Retina (tissue), 1 donor: ENCODE measurements at regions not wholly inside any gene's neighbourhood (a gene's known extent, or its start where the extent isn't known, plus 50 kb on each side); places are given as distances from the start of the nearest gene placed in this dataset.
"Not testable (repeated sequence)": the region's sequence is repeated elsewhere in the genome, so short reads cannot be mapped to it uniquely, and the experiment has no call there.

Source experiments
- DNase-seq: peaks from one replicate; pipeline ENCODE4 v3.0.0-alpha.2; 2016

DNA sequence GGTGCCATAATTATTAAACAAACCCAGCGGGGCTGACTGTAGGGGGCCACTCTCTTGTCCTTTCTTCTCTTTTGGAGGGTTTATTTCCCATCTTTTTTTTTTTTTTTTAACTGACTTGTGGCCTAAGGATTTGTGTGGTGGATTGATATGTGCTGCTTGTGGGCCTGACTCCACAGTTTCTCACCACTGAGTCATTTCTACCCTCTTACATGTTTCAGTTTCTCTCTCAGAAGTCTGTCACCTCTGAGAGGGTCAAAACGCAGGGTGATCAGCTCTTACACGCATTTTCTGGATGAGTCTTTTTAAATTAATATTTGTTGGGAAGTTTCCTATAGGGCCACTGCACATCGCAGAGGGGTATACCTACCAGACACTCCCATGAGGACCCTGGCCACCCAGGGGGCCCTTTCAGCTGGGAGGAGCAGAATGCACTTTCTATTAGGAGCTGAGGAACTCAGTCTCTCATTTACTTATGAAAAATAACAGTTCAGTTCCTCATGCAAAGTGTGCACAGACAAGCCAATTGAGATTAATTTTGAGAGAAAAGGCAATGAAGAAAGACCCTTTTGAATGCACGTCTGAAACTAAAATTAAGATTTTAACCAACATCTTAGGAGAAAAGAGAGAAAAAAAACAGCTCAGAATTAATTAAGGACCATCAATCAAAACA is 407.9 kb downstream of the TECRL start:
- no peak for DNase-seq

DNA sequence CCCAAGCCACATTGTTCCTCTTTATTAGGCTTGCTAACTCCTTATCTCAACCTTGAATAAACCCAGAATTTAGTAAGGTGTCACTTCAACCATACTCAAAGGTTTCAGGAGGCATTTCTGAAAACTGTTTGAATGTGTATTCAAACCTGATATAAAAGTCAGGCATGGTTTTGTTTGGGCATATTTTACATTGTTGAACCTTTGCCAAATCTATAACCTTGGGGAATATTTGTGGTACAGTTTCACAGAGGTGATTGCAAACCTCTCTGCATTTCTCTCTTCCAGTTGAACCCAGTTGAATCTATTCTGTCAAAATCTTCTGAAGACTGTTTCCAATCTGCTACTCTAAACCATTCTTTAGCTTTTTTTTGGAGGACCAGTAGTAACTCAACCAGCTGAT is 409.0 kb downstream of the TECRL start:
- no peak for DNase-seq

GRCh38 chr4:63986253-63986652 is 423.0 kb downstream of the TECRL start:
- no peak for DNase-seq

- DNase-seq = no peak
Observed at GRCh38 chr4:63983224-63983623, 426.0 kb downstream of the TECRL start.

GRCh38 chr4:63965875-63966274 is 443.4 kb downstream of the TECRL start:
- DNase-seq = peak; percentile 3

- not testable (repeated sequence) for DNase-seq
Observed at GRCh38 chr4:63942706-63943286, 466.5 kb downstream of the TECRL start.

- DNase-seq = no peak
Observed at GRCh38 chr4:63937961-63938360, 471.3 kb downstream of the TECRL start.

- DNase-seq = no peak
Observed at GRCh38 chr4:63922146-63922545, 487.1 kb downstream of the TECRL start.

- no peak for DNase-seq
Observed at GRCh38 chr4:63921561-63921960, 487.7 kb downstream of the TECRL start.

GRCh38 chr4:63919636-63920365 is 489.4 kb downstream of the TECRL start:
- DNase-seq = no peak

GRCh38 chr4:63906660-63907183 is 502.5 kb downstream of the TECRL start:
- DNase-seq = peak; percentile 28

GRCh38 chr4:63904201-63904600 is 505.0 kb downstream of the TECRL start:
- no peak for DNase-seq

DNA sequence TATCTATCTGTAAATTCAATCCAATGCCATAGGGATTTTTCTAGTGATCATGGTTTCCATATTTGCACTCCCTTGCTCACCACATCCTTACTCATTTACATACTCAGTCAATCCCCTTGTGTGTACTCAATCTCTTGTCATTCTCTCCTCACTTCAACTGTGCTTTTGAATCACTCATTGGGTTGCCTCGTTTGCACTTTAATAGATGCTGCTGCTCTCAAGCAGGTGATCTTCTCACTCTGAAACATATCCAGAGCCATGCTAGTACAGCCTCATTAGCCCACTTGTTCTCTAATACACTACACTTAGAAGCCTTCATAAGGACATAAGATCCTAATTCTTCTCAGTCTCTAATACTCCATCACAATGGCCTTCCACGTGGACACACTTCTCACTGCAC is 507.9 kb downstream of the TECRL start:
- DNase-seq = no peak

GRCh38 chr4:63898961-63899360 is 510.3 kb downstream of the TECRL start:
- DNase-seq = no peak

- no peak for DNase-seq
Observed at GRCh38 chr4:63894161-63894560, 515.1 kb downstream of the TECRL start.

- DNase-seq = no peak
Observed at GRCh38 chr4:63869370-63869769, 539.9 kb downstream of the TECRL start.

GRCh38 chr4:63851496-63851895 is 557.8 kb downstream of the TECRL start:
- no peak for DNase-seq

DNA sequence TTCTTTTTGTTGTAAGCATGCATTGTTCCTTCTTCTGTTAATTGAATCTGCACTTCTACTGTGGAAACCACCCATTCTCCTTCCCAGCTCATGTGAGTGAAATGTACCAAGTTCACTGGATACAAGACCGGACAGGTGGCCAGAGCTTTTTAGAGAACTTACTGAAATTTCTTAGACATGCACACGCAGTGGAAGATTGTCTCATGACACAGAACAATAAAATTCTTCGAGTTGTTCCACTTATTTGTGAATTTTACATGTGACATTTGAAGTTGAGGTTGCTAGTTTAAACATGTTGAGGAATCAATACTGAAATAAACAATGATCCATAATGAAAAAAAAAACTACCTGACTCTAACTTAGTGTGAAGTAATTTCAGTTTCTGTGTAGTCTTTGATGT is 568.0 kb downstream of the TECRL start:
- DNase-seq = no peak

DNA sequence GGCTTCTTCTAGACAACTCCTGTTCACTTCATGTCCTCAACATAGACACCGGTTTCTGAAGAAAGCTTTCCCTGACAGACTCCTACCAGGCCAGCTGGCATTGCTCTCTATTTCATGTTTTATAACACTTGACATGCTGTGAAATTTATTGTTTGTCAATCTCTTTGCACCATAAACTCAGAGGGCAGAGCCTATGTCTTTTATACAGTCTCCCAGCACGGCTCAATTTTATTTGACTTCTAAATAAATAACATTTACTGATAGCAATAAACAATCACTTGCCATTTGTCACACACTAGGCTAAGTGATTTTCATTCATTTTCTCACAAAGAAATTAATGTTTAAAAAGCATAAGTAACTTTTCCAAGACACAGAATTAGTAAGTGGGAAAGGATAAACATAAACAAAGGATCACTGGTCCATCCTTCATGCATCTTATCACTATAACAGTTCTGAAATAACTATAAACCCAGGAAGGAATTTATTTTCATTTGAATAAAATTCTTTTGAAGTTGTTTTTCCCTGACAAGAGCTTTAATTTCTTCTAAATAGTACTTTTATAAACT is 577.6 kb downstream of the TECRL start:
- DNase-seq = no peak

DNA sequence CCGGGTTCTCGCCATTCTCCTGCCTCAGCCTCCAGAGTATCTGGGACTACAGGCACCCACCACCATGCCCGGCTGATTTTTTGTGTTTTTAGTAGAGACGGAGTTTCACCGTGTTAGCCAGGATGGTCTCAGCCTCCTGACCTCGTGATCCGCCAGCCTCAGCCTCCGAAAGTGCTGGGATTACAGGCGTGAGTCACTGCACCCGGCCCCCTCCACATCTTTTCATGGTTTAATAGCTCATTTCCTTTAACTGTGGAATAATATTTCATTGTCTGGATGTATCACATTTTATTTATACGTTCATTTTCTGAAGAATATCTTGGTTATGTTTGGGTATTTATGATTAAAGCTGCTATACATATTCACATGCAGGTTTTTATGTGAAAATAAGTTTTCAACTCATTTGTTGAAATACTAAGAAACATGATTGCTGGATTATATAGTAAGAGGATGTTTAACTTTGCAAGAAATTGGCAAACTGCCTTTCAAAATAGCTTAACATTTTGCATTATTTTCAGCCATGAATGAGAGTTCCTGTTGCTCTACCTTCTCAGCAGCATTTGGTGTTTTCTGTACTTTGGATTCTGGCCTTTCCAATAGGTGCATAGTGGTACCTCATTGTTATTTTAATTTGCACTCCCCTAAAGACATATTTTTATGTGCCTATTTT is 591.9 kb downstream of the TECRL start:
- no peak for DNase-seq

- no peak for DNase-seq
Observed at GRCh38 chr4:63814171-63814964, 594.9 kb downstream of the TECRL start.

GRCh38 chr4:63799166-63799565 is 610.1 kb downstream of the TECRL start:
- peak; percentile 26 for DNase-seq
